VCaP (cell line): ENCODE measurements at regions not wholly inside any gene's neighbourhood (a gene's known extent, or its start where the extent isn't known, plus 50 kb on each side); places are given as distances from the start of the nearest gene placed in this dataset.

Experiments used
- H3K27ac ChIP-seq: fragments of 450-650 bp; 2 replicates; pipeline ENCODE4 v1.5.1; 2017
- TF ChIP-seq, protein P1 (sequence below): fragments of 450-650 bp; conservative IDR thresholded peaks from 2 replicates; pipeline ENCODE4 v1.5.1; 2017; ENCODE audit warnings: mild to moderate bottlenecking, moderate library complexity

GRCh38 chr20:11401988-11402387, 515.7 kb upstream of the BTBD3 start:
- no peak overlapping the region for H3K27ac ChIP-seq
- TF ChIP-seq, protein P1, sequence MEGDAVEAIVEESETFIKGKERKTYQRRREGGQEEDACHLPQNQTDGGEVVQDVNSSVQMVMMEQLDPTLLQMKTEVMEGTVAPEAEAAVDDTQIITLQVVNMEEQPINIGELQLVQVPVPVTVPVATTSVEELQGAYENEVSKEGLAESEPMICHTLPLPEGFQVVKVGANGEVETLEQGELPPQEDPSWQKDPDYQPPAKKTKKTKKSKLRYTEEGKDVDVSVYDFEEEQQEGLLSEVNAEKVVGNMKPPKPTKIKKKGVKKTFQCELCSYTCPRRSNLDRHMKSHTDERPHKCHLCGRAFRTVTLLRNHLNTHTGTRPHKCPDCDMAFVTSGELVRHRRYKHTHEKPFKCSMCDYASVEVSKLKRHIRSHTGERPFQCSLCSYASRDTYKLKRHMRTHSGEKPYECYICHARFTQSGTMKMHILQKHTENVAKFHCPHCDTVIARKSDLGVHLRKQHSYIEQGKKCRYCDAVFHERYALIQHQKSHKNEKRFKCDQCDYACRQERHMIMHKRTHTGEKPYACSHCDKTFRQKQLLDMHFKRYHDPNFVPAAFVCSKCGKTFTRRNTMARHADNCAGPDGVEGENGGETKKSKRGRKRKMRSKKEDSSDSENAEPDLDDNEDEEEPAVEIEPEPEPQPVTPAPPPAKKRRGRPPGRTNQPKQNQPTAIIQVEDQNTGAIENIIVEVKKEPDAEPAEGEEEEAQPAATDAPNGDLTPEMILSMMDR = no peak

GRCh38 chr20:11403711-11404110, 514.0 kb upstream of the BTBD3 start:
- TF ChIP-seq, protein P1 = no peak
- H3K27ac ChIP-seq = no peak overlapping the region

- H3K27ac ChIP-seq = no peak overlapping the region
- TF ChIP-seq, protein P1 = no peak
Measured at GRCh38 chr20:11406877-11407276, 510.8 kb upstream of the BTBD3 start.

- TF ChIP-seq, protein P1 = no peak
- H3K27ac ChIP-seq = no peak overlapping the region; the same call in 1 of the 2 replicates
Measured at GRCh38 chr20:11409561-11409960, 508.1 kb upstream of the BTBD3 start.

DNA sequence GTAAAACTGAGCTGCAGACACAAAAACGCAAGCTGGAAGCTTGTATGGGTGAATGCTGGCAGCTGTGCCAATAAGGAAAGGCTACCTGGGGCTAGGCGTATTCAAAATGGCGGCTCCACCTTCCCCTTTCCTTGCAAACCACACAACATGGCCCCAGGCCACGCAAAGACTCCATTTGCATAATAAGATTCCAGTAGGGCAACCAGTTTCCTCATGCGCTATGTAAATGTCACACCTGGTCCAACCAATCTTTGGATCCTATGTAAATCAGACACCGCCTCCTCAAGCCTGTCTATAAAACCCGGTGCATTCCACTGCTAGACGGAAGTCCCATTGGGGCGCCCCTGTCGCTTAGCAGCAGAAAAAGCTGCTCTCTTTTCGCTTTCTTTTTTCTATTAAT, 505.9 kb upstream of the BTBD3 start:
- TF ChIP-seq, protein P1 = no peak
- H3K27ac ChIP-seq = no peak overlapping the region

DNA sequence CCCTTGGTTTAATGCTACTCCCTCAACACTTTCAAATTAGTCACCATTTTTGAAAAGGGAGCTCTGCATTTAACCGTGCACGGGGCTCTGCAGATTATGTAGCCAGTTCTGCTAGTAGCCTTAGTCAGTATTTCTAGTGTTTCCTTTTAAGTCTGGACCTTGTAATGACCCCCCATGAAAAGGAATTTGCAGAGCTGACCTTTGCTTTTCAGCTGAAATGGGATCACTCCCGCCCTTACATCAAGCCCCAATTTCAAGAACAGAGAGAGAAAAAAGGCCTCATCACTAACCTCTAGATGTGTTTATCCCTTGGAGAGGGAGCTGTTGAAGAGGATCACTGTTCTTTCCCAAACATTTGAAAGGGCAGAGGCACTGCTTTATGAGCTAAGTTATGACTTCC, 490.7 kb upstream of the BTBD3 start:
- no peak overlapping the region for H3K27ac ChIP-seq
- TF ChIP-seq, protein P1 = no peak

- H3K27ac ChIP-seq = no peak overlapping the region
- TF ChIP-seq, protein P1 = no peak
Measured at GRCh38 chr20:11429168-11429567, 488.5 kb upstream of the BTBD3 start.
